OCI-LY1 (cell line): ENCODE measurements at regions not wholly inside any gene's neighbourhood (a gene's known extent, or its start where the extent isn't known, plus 50 kb on each side); places are given as distances from the start of the nearest gene placed in this dataset.

Source experiments
- H2AFZ ChIP-seq: fragments of 200-600 bp; sonication (generic), shearing (Covaris generic); 2 replicates; pipeline ENCODE4 v1.6.0; 2014; ENCODE audit warnings: antibody characterized with exemption, mild to moderate bottlenecking, low read length
- H3F3A ChIP-seq: fragments of 200-600 bp; sonication (generic), shearing (Covaris generic); 2 replicates; pipeline ENCODE4 v1.6.0; 2014; ENCODE audit warnings: mild to moderate bottlenecking, antibody characterized with exemption, low read length, moderate library complexity; ENCODE audit not compliant: insufficient read depth
- H3K27ac ChIP-seq: fragments of 200-600 bp; sonication (generic); 2 replicates; pipeline ENCODE4 v1.5.1; 2014; ENCODE audit warnings: low read length, mixed run types, mild to moderate bottlenecking, low read depth; ENCODE audit not compliant: poor library complexity, severe bottlenecking
- H3K27me3 ChIP-seq: fragments of 200-600 bp; sonication (generic); 2 replicates; pipeline ENCODE4 v1.6.0; 2014; ENCODE audit warnings: antibody characterized with exemption, mild to moderate bottlenecking, low read length, moderate library complexity; ENCODE audit not compliant: insufficient read depth
- H3K36me3 ChIP-seq: fragments of 200-600 bp; sonication (generic); 2 replicates; pipeline ENCODE4 v1.6.1; 2014; ENCODE audit warnings: mild to moderate bottlenecking, antibody characterized with exemption, low read length, moderate library complexity, mixed read lengths; ENCODE audit not compliant: insufficient read depth
- H3K4me1 ChIP-seq: fragments of 200-600 bp; sonication (generic); 2 replicates; pipeline ENCODE4 v1.5.1; 2014; ENCODE audit warnings: mild to moderate bottlenecking, low read length, moderate library complexity; ENCODE audit not compliant: insufficient read depth, severe bottlenecking
- H3K4me2 ChIP-seq: fragments of 200-600 bp; sonication (generic), shearing (Covaris generic); 2 replicates; pipeline ENCODE4 v1.6.1; 2014; ENCODE audit warnings: low read length
- H3K4me3 ChIP-seq: fragments of 200-600 bp; sonication (generic); 2 replicates; pipeline ENCODE4 v1.5.1; 2014; ENCODE audit warnings: low read length, low read depth, mild to moderate bottlenecking, mixed read lengths; ENCODE audit not compliant: poor library complexity, severe bottlenecking
- H3K79me2 ChIP-seq: fragments of 200-600 bp; shearing (Covaris generic); 2 replicates; pipeline ENCODE4 v1.6.1; 2016; ENCODE audit warnings: mixed run types, low read length, mixed read lengths; ENCODE audit not compliant: insufficient read depth
- H3K9ac ChIP-seq: fragments of 200-600 bp; sonication (generic), shearing (Covaris generic); 2 replicates; pipeline ENCODE4 v1.6.1; 2014; ENCODE audit warnings: mild to moderate bottlenecking, low read length, mixed read lengths
- H3K9me2 ChIP-seq: fragments of 200-600 bp; sonication (generic), shearing (Covaris generic); 2 replicates; pipeline ENCODE4 v1.6.1; 2014; ENCODE audit warnings: low read depth, mild to moderate bottlenecking, low read length, mixed read lengths
- H3K9me3 ChIP-seq: fragments of 200-600 bp; shearing (Covaris generic); 2 replicates; pipeline ENCODE4 v1.6.1; 2014; ENCODE audit warnings: low read length, mixed read lengths
- H4K20me1 ChIP-seq: fragments of 200-600 bp; sonication (generic), shearing (Covaris generic); 2 replicates; pipeline ENCODE4 v1.6.0; 2016; ENCODE audit warnings: mild to moderate bottlenecking, low read length; ENCODE audit not compliant: insufficient read depth
- CTCF ChIP-seq: fragments of 200-600 bp; sonication (generic), shearing (Covaris generic); IDR thresholded peaks from 2 replicates; pipeline ENCODE4 v1.5.1; 2017; ENCODE audit warnings: mild to moderate bottlenecking, antibody characterized with exemption, low read length, moderate library complexity, mixed read lengths
- EZH2 ChIP-seq: fragments of 200-600 bp; sonication (generic), shearing (Covaris generic); IDR thresholded peaks from 2 replicates; pipeline ENCODE4 v1.8.0; 2017; ENCODE audit warnings: borderline replicate concordance, mixed run types, mild to moderate bottlenecking, antibody characterized with exemption, low read length, moderate library complexity, mixed read lengths

DNA sequence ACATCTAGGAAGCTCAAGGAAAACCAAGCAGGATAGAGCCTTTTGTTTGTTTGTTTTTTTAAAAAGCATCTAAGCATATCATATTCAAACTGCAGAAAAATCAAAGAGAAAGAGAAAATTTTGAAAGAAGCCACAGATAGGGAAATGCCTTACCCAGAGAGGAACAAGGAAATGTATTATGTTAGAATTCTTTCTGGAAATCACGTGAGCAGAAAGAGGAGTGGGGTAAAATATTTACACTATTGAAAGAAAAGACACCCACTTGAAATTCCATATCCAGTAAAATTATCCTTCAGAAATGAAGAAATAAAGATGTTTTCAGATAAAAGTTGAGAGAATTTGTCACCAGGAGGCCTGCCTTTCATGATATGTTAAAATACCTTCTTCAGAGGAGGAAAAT, 775.7 kb upstream of the IGFBP3 start:
- Histone ChIP-seq H3K4me2 (no peak overlapping the region), H3K4me3 (no peak overlapping the region), H3K27me3 (no peaks in the 10 kb centered on the region), H3K9me3 (no peaks in the 10 kb centered on the region), H2AFZ (no peak overlapping the region), H3K36me3 (no peaks in the 10 kb centered on the region), H3K79me2 (no peaks in the 10 kb centered on the region), H3K9me2 (no peaks in the 10 kb centered on the region; the same call in none of the 2 replicates), H3K9ac (no peak overlapping the region), H3F3A (no peaks in the 10 kb centered on the region), H3K4me1 (no peaks in the 10 kb centered on the region), H4K20me1 (no peaks in the 10 kb centered on the region), H3K27ac (no peak overlapping the region)
- TF ChIP-seq CTCF (no peak), EZH2 (no peak)

DNA sequence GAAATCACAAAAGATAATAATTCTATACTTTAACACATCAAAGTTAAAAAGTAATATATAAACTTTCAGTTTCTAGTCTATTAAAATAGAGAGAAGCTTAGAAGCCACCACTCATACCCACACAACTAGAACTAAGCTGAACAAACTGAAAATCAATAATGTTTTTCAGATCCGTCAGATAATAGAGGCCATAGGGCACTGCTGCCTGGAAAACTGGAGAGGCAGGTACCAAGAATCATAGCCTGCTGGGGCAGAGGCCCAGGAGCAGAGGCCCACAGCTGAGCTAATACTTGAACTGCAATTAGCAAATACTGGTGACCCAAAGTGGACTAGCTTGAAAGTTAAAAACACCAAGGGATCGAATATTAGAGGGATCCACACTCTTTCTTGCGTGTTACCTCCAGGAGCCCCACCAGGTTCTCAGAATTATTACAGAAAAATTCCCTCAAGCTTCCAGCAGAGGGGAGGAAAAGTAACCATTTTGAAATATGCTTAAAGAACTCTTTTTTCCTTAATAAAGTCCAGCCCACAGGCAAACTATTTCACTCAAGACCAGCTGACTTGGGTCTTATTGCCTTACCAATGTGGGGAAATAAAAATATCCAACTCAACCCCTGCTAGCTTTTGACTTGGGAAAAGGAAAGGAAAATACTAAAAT, 774.1 kb upstream of the IGFBP3 start:
- Histone ChIP-seq H3K4me3 (no peak overlapping the region), H3F3A (no peaks in the 10 kb centered on the region), H3K27ac (no peak overlapping the region), H3K9me3 (no peaks in the 10 kb centered on the region), H3K4me1 (no peaks in the 10 kb centered on the region), H3K4me2 (no peak overlapping the region), H4K20me1 (no peaks in the 10 kb centered on the region), H3K9ac (no peak overlapping the region), H3K27me3 (no peaks in the 10 kb centered on the region), H3K36me3 (no peaks in the 10 kb centered on the region), H3K79me2 (no peaks in the 10 kb centered on the region), H3K9me2 (no peaks in the 10 kb centered on the region; the same call in 1 of the 2 replicates), H2AFZ (no peak overlapping the region)
- TF ChIP-seq CTCF (no peak; the same call in 1 of the 2 replicates), EZH2 (no peak)

GRCh38 chr7:46694058-46694457, 773.0 kb upstream of the IGFBP3 start:
- Histone ChIP-seq H3K9ac (no peak overlapping the region), H3K36me3 (no peaks in the 10 kb centered on the region), H2AFZ (no peak overlapping the region), H3K79me2 (no peaks in the 10 kb centered on the region), H4K20me1 (no peaks in the 10 kb centered on the region), H3K9me2 (no peaks in the 10 kb centered on the region; the same call in 1 of the 2 replicates), H3F3A (no peaks in the 10 kb centered on the region), H3K27ac (no peak overlapping the region), H3K4me2 (no peak overlapping the region), H3K4me1 (no peaks in the 10 kb centered on the region), H3K27me3 (no peaks in the 10 kb centered on the region), H3K4me3 (no peak overlapping the region), H3K9me3 (no peaks in the 10 kb centered on the region)
- TF ChIP-seq CTCF (no peak), EZH2 (no peak)
